SK-N-SH (cell line): ENCODE measurements at regions not wholly inside any gene's neighbourhood (a gene's known extent, or its start where the extent isn't known, plus 50 kb on each side); places are given as distances from the start of the nearest gene placed in this dataset.

Experiments used
- CTCF ChIA-PET: fragments of 300-600, 350-600 bp; formaldehyde crosslinking; extraction: SDS; loops from one replicate; lab custom pipeline; 2021; lab: Yijun Ruan, JAX
- POLR2A ChIA-PET: fragments of 350-600 bp; sonication (Branson Sonifier 250); formaldehyde crosslinking; extraction: SDS; loops from one replicate; lab custom pipeline; 2020; ENCODE audit warnings: antibody characterized with exemption, inconsistent platforms; lab: Yijun Ruan, JAX
- DNase-seq: peaks from one replicate; pipeline ENCODE4 v3.0.0; 2012
- H2AFZ ChIP-seq: fragments of 200-600 bp; sonication (generic); 2 replicates; pipeline ENCODE4 v1.8.1; 2016; ENCODE audit warnings: antibody characterized with exemption, mild to moderate bottlenecking, low read depth
- H3F3A ChIP-seq: fragments of 200-600 bp; sonication (generic); replicated peaks from 2 replicates; pipeline ENCODE3; 2016; ENCODE audit warnings: antibody characterized with exemption, mild to moderate bottlenecking; ENCODE audit not compliant: insufficient read depth
- H3K27ac ChIP-seq, 2 experiments: fragments of 200-500 bp in 1 of 2; fragments of 200-600 bp in 1 of 2; sonication (Bioruptor generic) in 1 of 2; sonication (generic), shearing (Covaris generic) in 1 of 2; 2 replicates each; pipeline versions ENCODE4 v1.5.1 to v1.6.1; 2014 to 2016; ENCODE audit warnings: low read depth in 2 of 2, inconsistent platforms in 1 of 2, low read length in 1 of 2, mild to moderate bottlenecking in 1 of 2, mixed read lengths in 1 of 2
- H3K27me3 ChIP-seq: fragments of 200-600 bp; sonication (generic), shearing (Covaris generic); 2 replicates; pipeline ENCODE4 v1.6.1; 2016; ENCODE audit warnings: mixed run types; ENCODE audit not compliant: insufficient read depth
- H3K36me3 ChIP-seq, 2 experiments: fragments of 200-500 bp in 1 of 2; fragments of 200-600 bp in 1 of 2; sonication (Bioruptor generic) in 1 of 2; sonication (generic) in 1 of 2; replicated peaks in 1 of 2; 2 replicates each; pipeline versions ENCODE3 to v1.5.1; 2014 to 2016; ENCODE audit warnings: low read length in 1 of 2, mild to moderate bottlenecking in 1 of 2; ENCODE audit not compliant: insufficient read depth in 2 of 2, control insufficient read depth in 1 of 2
- H3K4me1 ChIP-seq, 2 experiments: fragments of 200-500 bp in 1 of 2; fragments of 200-600 bp in 1 of 2; sonication (Bioruptor generic) in 1 of 2; sonication (generic), shearing (Covaris generic) in 1 of 2; 2 replicates each; pipeline versions ENCODE4 v1.5.1 to v1.6.1; 2014 to 2016; ENCODE audit warnings: low read depth in 1 of 2, low read length in 1 of 2, mixed run types in 1 of 2; ENCODE audit not compliant: insufficient read depth in 2 of 2, control insufficient read depth in 1 of 2
- H3K4me2 ChIP-seq: fragments of 200-600 bp; sonication (generic), shearing (Covaris generic); 2 replicates; pipeline ENCODE4 v1.6.1; 2017; ENCODE audit warnings: mixed run types
- H3K4me3 ChIP-seq, 2 experiments: fragments of 200-500 bp in 1 of 2; fragments of 200-600 bp in 1 of 2; sonication (Bioruptor generic) in 1 of 2; sonication (generic), shearing (Covaris generic) in 1 of 2; 2 replicates each; pipeline versions ENCODE4 v1.5.1 to v1.8.1; 2014 to 2016; ENCODE audit warnings: low read depth in 2 of 2, inconsistent platforms in 1 of 2, low read length in 1 of 2, mild to moderate bottlenecking in 1 of 2, mixed read lengths in 1 of 2, moderate library complexity in 1 of 2
- H3K79me2 ChIP-seq: fragments of 200-600 bp; sonication (generic); 2 replicates; pipeline ENCODE4 v1.8.1; 2017; ENCODE audit warnings: mild to moderate bottlenecking; ENCODE audit not compliant: insufficient read depth
- H3K9ac ChIP-seq: fragments of 200-600 bp; sonication (generic); 2 replicates; pipeline ENCODE4 v1.6.1; 2017; ENCODE audit warnings: mixed run types
- H3K9me2 ChIP-seq: fragments of 200-600 bp; sonication (generic); 2 replicates; pipeline ENCODE4 v1.6.1; 2017; ENCODE audit warnings: mixed run types
- H3K9me3 ChIP-seq: fragments of 200-600 bp; sonication (generic); 2 replicates; pipeline ENCODE4 v1.6.1; 2017; ENCODE audit warnings: mixed run types, mild to moderate bottlenecking, moderate library complexity
- H4K20me1 ChIP-seq: fragments of 200-600 bp; sonication (generic); 2 replicates; pipeline ENCODE4 v1.6.1; 2017; ENCODE audit warnings: mild to moderate bottlenecking, mixed run types; ENCODE audit not compliant: insufficient read depth
- CHD2 ChIP-seq: fragments of 150-350 bp; IDR thresholded peaks from 2 replicates; pipeline ENCODE4 v1.6.1; 2018; ENCODE audit warnings: low read length; ENCODE audit not compliant: partially characterized antibody
- ELF1 ChIP-seq: IDR thresholded peaks from 2 replicates; pipeline ENCODE4 v1.4.0; 2012
- EP300 ChIP-seq, 2 experiments: IDR thresholded peaks; 2 replicates each; pipeline versions ENCODE4 v1.4.0 to v1.6.1; 2012; ENCODE audit warnings: borderline replicate concordance in 1 of 2, low read depth in 1 of 2, low read length in 1 of 2
- EZH2phosphoT487 ChIP-seq: fragments of 200-600 bp; sonication (generic); IDR thresholded peaks from 2 replicates; pipeline ENCODE4 v1.6.1; 2017; ENCODE audit warnings: low read depth, mixed run types, mild to moderate bottlenecking, antibody characterized with exemption, moderate library complexity, borderline replicate concordance
- FOSL2 ChIP-seq: IDR thresholded peaks from 2 replicates; pipeline ENCODE4 v1.4.0; 2012; ENCODE audit warnings: low read depth, mild to moderate bottlenecking, moderate library complexity, borderline replicate concordance
- FOXJ3 ChIP-seq: sonication (generic); formaldehyde crosslinking; IDR thresholded peaks from 2 replicates; pipeline ENCODE4 v1.5.1; 2020; ENCODE audit warnings: mild to moderate bottlenecking, missing genetic modification reagents
- FOXM1 ChIP-seq: IDR thresholded peaks from 2 replicates; pipeline ENCODE4 v1.4.0; 2012; ENCODE audit warnings: low read depth, mild to moderate bottlenecking
- GABPA ChIP-seq: IDR thresholded peaks from 2 replicates; pipeline ENCODE4 v1.4.0; 2012; ENCODE audit warnings: low read depth, mild to moderate bottlenecking
- MXI1 ChIP-seq: IDR thresholded peaks from 2 replicates; pipeline ENCODE4 v1.6.1; 2012; ENCODE audit warnings: mild to moderate bottlenecking, low read depth, low read length, improper control_type of control experiment
- NRF1 ChIP-seq: IDR thresholded peaks from 2 replicates; pipeline ENCODE4 v1.6.1; 2012; ENCODE audit warnings: low read depth, mild to moderate bottlenecking, low read length
- POLR2AphosphoS5 ChIP-seq: IDR thresholded peaks from 2 replicates; pipeline ENCODE4 v1.6.1; 2012; ENCODE audit warnings: low read depth, low read length
- RAD21 ChIP-seq: IDR thresholded peaks from 2 replicates; pipeline ENCODE4 v1.6.1; 2012; ENCODE audit warnings: mild to moderate bottlenecking, low read length
- RCOR1 ChIP-seq: fragments of 150-350 bp; IDR thresholded peaks from 2 replicates; pipeline ENCODE4 v1.6.1; 2017; ENCODE audit warnings: antibody characterized with exemption, low read length
- RFX5 ChIP-seq: IDR thresholded peaks from 2 replicates; pipeline ENCODE4 v1.6.1; 2012; ENCODE audit warnings: mild to moderate bottlenecking, improper control_type of control experiment, low read length
- RXRA ChIP-seq: IDR thresholded peaks from 2 replicates; pipeline ENCODE4 v1.4.0; 2012; ENCODE audit warnings: low read depth, mild to moderate bottlenecking, borderline replicate concordance
- SMC3 ChIP-seq: IDR thresholded peaks from 2 replicates; pipeline ENCODE4 v1.6.1; 2012; ENCODE audit warnings: low read depth, low read length, improper control_type of control experiment
- TCF12 ChIP-seq: IDR thresholded peaks from 2 replicates; pipeline ENCODE4 v1.4.0; 2012
- TEAD4 ChIP-seq: IDR thresholded peaks from 2 replicates; pipeline ENCODE4 v1.4.0; 2012; ENCODE audit warnings: mild to moderate bottlenecking, borderline replicate concordance; ENCODE audit not compliant: insufficient read depth
- WGBS: methylation state at CpG from one replicate; pipeline ENCODE4 v1.1.6; 2017; ENCODE audit warnings: low lambda C conversion rate; 5-methylcytosine and 5-hydroxymethylcytosine counted together
- TF ChIP-seq, protein P1 (sequence below): fragments of 200-600 bp; sonication (generic); IDR thresholded peaks from 2 replicates; pipeline ENCODE4 v1.6.1; 2017; ENCODE audit warnings: antibody characterized with exemption, mild to moderate bottlenecking, moderate library complexity
- TF ChIP-seq, protein P2 (sequence below): fragments of 150-350 bp; IDR thresholded peaks from 2 replicates; pipeline ENCODE4 v1.6.1; 2017; ENCODE audit warnings: antibody characterized with exemption, low read length, low read depth, borderline replicate concordance

DNA sequence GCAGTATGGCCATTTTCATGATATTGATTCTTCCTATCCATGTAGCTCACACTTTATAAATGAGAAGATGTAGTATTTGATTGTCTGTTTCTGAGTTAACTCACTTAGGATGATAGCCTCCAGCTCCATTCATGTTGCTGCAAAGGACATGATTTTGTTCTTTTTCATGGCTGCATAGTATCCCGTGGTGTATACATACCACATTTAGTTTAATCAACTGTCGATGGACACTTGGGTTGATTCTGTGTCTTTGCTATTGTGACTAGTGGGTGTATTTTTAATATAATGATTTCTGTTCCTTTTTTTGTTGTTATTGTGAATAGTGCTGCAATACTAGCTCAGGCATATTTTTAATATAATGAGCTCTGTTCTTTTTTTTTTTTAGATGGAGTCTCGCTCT lies 560.3 kb upstream of the ZNF608 start:
- Histone ChIP-seq H3K9ac (no peak overlapping the region), H3K4me1 (no peaks in the 10 kb centered on the region; a peak in 1 of 4 replicates)
- no peak for TF ChIP-seq TCF12
- TF ChIP-seq, protein P1, sequence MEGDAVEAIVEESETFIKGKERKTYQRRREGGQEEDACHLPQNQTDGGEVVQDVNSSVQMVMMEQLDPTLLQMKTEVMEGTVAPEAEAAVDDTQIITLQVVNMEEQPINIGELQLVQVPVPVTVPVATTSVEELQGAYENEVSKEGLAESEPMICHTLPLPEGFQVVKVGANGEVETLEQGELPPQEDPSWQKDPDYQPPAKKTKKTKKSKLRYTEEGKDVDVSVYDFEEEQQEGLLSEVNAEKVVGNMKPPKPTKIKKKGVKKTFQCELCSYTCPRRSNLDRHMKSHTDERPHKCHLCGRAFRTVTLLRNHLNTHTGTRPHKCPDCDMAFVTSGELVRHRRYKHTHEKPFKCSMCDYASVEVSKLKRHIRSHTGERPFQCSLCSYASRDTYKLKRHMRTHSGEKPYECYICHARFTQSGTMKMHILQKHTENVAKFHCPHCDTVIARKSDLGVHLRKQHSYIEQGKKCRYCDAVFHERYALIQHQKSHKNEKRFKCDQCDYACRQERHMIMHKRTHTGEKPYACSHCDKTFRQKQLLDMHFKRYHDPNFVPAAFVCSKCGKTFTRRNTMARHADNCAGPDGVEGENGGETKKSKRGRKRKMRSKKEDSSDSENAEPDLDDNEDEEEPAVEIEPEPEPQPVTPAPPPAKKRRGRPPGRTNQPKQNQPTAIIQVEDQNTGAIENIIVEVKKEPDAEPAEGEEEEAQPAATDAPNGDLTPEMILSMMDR = no peak
- TF ChIP-seq RAD21 = no peak
- TF ChIP-seq POLR2AphosphoS5 = no peak
- no peak for TF ChIP-seq RFX5
- no peak for TF ChIP-seq NRF1
- TF ChIP-seq, protein P2, sequence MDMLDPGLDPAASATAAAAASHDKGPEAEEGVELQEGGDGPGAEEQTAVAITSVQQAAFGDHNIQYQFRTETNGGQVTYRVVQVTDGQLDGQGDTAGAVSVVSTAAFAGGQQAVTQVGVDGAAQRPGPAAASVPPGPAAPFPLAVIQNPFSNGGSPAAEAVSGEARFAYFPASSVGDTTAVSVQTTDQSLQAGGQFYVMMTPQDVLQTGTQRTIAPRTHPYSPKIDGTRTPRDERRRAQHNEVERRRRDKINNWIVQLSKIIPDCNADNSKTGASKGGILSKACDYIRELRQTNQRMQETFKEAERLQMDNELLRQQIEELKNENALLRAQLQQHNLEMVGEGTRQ = no peak
- no peak for TF ChIP-seq EP300 (IDR thresholded peaks at IDR 0.05; ENCODE audit: borderline replicate concordance in 1 of 2, low read depth in 1 of 2, low read length in 1 of 2)
- no peak for TF ChIP-seq SMC3
- TF ChIP-seq ELF1 = no peak
- TF ChIP-seq FOSL2 = no peak
- TF ChIP-seq CHD2 = no peak
- TF ChIP-seq EZH2phosphoT487 = no peak
- no peak for TF ChIP-seq TEAD4
- TF ChIP-seq FOXM1 = no peak
- TF ChIP-seq MXI1 = no peak
- no peak for TF ChIP-seq FOXJ3
- no peak for TF ChIP-seq GABPA
- TF ChIP-seq RXRA = no peak
- TF ChIP-seq RCOR1 = no peak
- TF ChIP-seq, all 33 proteins: peak for 0
- Histone ChIP-seq H3K9me2 (no peaks in the 10 kb centered on the region), H3K9me3 (peaks cover 5% of the 10 kb centered on the region; the same call in 1 of the 2 replicates), H3K27ac (no peak overlapping the region), H3K4me2 (no peak overlapping the region), H4K20me1 (no peaks in the 10 kb centered on the region), H3K79me2 (no peaks in the 10 kb centered on the region), H3K27me3 (no peaks in the 10 kb centered on the region), H3F3A (peaks cover 12% of the 10 kb centered on the region), H3K4me3 (no peak overlapping the region), H2AFZ (no peak overlapping the region), H3K36me3 (no peaks in the 10 kb centered on the region)
- no peak for DNase-seq
- ChIA-PET POLR2A (interaction anchor here (0.6 kb wide), 1 partner anchor 127 kb away, joined by 3 read pairs; no protein-coding TSS in a partner anchor), CTCF (interaction anchor here (1.1 to 1.3 kb wide), 2 partner anchors 9 to 14 kb away, joined by 3 read pairs; no protein-coding TSS in a partner anchor)
- 80% methylated on average over 3 of the region's 3 CpGs for WGBS
